Neural crest cell (in vitro differentiated cells): ENCODE measurements at regions not wholly inside any gene's neighbourhood (a gene's known extent, or its start where the extent isn't known, plus 50 kb on each side); places are given as distances from the start of the nearest gene placed in this dataset.

Source experiments
- DNase-seq: peaks from one replicate; pipeline ENCODE4 v3.0.0; 2021; ENCODE audit warnings: low read depth, mixed read lengths, low spot score
- H3K27ac Mint-ChIP-seq: one replicate; pipeline ENCODE4 v1.8.0; 2021; ENCODE audit warnings: mild to moderate bottlenecking, mixed read lengths; ENCODE audit not compliant: unreplicated experiment
- H3K27me3 Mint-ChIP-seq: 2 replicates; pipeline ENCODE4 v1.8.0; 2021; ENCODE audit warnings: low read depth, mild to moderate bottlenecking, mixed read lengths
- H3K36me3 Mint-ChIP-seq: 2 replicates; pipeline ENCODE4 v1.8.0; 2021; ENCODE audit warnings: low read depth, mild to moderate bottlenecking, mixed read lengths
- H3K4me1 Mint-ChIP-seq: 2 replicates; pipeline ENCODE4 v1.8.0; 2021; ENCODE audit warnings: mixed read lengths
- H3K4me3 Mint-ChIP-seq: one replicate; pipeline ENCODE4 v1.8.0; 2021; ENCODE audit warnings: mild to moderate bottlenecking, mixed read lengths
- H3K9me3 Mint-ChIP-seq: 2 replicates; pipeline ENCODE4 v1.8.0; 2021; ENCODE audit warnings: mixed read lengths
- CTCF ChIP-seq: fragments of 200-600 bp; sonication (generic); conservative IDR thresholded peaks from 2 replicates; pipeline ENCODE4 v1.5.0; 2021; ENCODE audit warnings: antibody characterized with exemption, mild to moderate bottlenecking

- H3K4me1 Mint-ChIP-seq = no peaks in the 10 kb centered on the region
- no peaks in the 10 kb centered on the region for H3K9me3 Mint-ChIP-seq
- no peaks in the 10 kb centered on the region for H3K36me3 Mint-ChIP-seq
- H3K4me3 Mint-ChIP-seq = no peak overlapping the region
- H3K27me3 Mint-ChIP-seq = peaks cover 68% of the 10 kb centered on the region
- H3K27ac Mint-ChIP-seq = no peak overlapping the region
- DNase-seq = no peak
- TF ChIP-seq CTCF = no peak
Measured at GRCh38 chr1:37262439-37263170, 211.8 kb upstream of the ZC3H12A start.

GRCh38 chr1:37265156-37265555 lies 209.2 kb upstream of the ZC3H12A start:
- H3K4me1 Mint-ChIP-seq = no peaks in the 10 kb centered on the region
- H3K9me3 Mint-ChIP-seq = no peaks in the 10 kb centered on the region
- no peak overlapping the region for H3K27ac Mint-ChIP-seq

GRCh38 chr1:37265786-37266667 lies 208.4 kb upstream of the ZC3H12A start:
- H3K27ac Mint-ChIP-seq = no peak overlapping the region
- no peaks in the 10 kb centered on the region for H3K36me3 Mint-ChIP-seq
- H3K4me3 Mint-ChIP-seq = no peak overlapping the region
- no peaks in the 10 kb centered on the region for H3K9me3 Mint-ChIP-seq
- DNase-seq = no peak
- peaks cover 55% of the 10 kb centered on the region for H3K27me3 Mint-ChIP-seq
- TF ChIP-seq CTCF = no peak
- H3K4me1 Mint-ChIP-seq = no peaks in the 10 kb centered on the region

More at GRCh38 chr1:37265156-37265555, 209.2 kb upstream of the ZC3H12A start:
- Mint-ChIP-seq H3K4me3 (no peak overlapping the region), H3K27me3 (peaks cover 64% of the 10 kb centered on the region), H3K36me3 (no peaks in the 10 kb centered on the region)
- TF ChIP-seq CTCF = no peak
- DNase-seq = no peak

GRCh38 chr1:37267111-37267835 lies 207.1 kb upstream of the ZC3H12A start:
- H3K9me3 Mint-ChIP-seq = no peaks in the 10 kb centered on the region
- no peaks in the 10 kb centered on the region for H3K4me1 Mint-ChIP-seq
- DNase-seq = no peak
- no peaks in the 10 kb centered on the region for H3K36me3 Mint-ChIP-seq
- no peak overlapping the region for H3K27ac Mint-ChIP-seq
- H3K4me3 Mint-ChIP-seq = no peak overlapping the region
- peaks cover 43% of the 10 kb centered on the region for H3K27me3 Mint-ChIP-seq
- TF ChIP-seq CTCF = no peak

GRCh38 chr1:37270639-37271038 lies 203.7 kb upstream of the ZC3H12A start:
- TF ChIP-seq CTCF = no peak
- peaks cover 24% of the 10 kb centered on the region for H3K27me3 Mint-ChIP-seq
- no peaks in the 10 kb centered on the region for H3K9me3 Mint-ChIP-seq
- H3K4me3 Mint-ChIP-seq = no peak overlapping the region
- H3K36me3 Mint-ChIP-seq = no peaks in the 10 kb centered on the region
- H3K4me1 Mint-ChIP-seq = peaks cover 5% of the 10 kb centered on the region
- H3K27ac Mint-ChIP-seq = no peak overlapping the region
- DNase-seq = no peak
